GM12878 (cell line): ENCODE measurements at regions not wholly inside any gene's neighbourhood (a gene's known extent, or its start where the extent isn't known, plus 50 kb on each side); places are given as distances from the start of the nearest gene placed in this dataset.

Source experiments
- ATF2 ChIP-seq: IDR thresholded peaks from 2 replicates; pipeline ENCODE4 v1.6.1; 2012; ENCODE audit warnings: low read length, inconsistent platforms
- CBFB ChIP-seq: IDR thresholded peaks from 2 replicates; pipeline ENCODE4 v1.6.1; 2016; ENCODE audit warnings: antibody characterized with exemption, low read depth
- FOXM1 ChIP-seq: IDR thresholded peaks from 2 replicates; pipeline ENCODE4 v1.6.1; 2012; ENCODE audit warnings: low read depth, mild to moderate bottlenecking, inconsistent platforms, low read length, moderate library complexity
- POLR2A ChIP-seq: IDR thresholded peaks from 2 replicates; pipeline ENCODE4 v1.6.1; 2011; ENCODE audit warnings: low read depth, mild to moderate bottlenecking, low read length
- PRDM15 ChIP-seq: fragments of 450-650 bp; formaldehyde crosslinking; IDR thresholded peaks from 2 replicates; pipeline ENCODE4 v1.4.0; 2020; ENCODE audit warnings: mild to moderate bottlenecking, moderate library complexity
- RUNX3 ChIP-seq: IDR thresholded peaks from 2 replicates; pipeline ENCODE4 v1.6.1; 2012; ENCODE audit warnings: low read length, inconsistent platforms
- SPI1 ChIP-seq: IDR thresholded peaks from 2 replicates; pipeline ENCODE4 v1.6.1; 2011; ENCODE audit warnings: low read depth, mild to moderate bottlenecking, low read length, moderate library complexity, borderline replicate concordance; ENCODE audit not compliant: insufficient read depth
- TCF3 ChIP-seq: IDR thresholded peaks from 2 replicates; pipeline ENCODE4 v1.6.1; 2012; ENCODE audit warnings: low read depth, mild to moderate bottlenecking, low read length, borderline replicate concordance; ENCODE audit not compliant: insufficient read depth
- ZBTB11 ChIP-seq: fragments of 450-650 bp; formaldehyde crosslinking; IDR thresholded peaks from 2 replicates; pipeline ENCODE4 v1.5.0; 2022; ENCODE audit warnings: mild to moderate bottlenecking, missing genetic modification characterization
- ZNF592 ChIP-seq: fragments of 450-650 bp; IDR thresholded peaks from 2 replicates; pipeline ENCODE4 v1.6.1; 2017; ENCODE audit warnings: mild to moderate bottlenecking, moderate library complexity

GRCh38 chr13:105139380-105140285 is 1395.8 kb downstream of the EFNB2 start (continued):
- TF ChIP-seq ZNF592 (no peak), CBFB (peak; percentile 77), FOXM1 (peak; percentile 63), ATF2 (peak; percentile 59; the same call in 1 of the 2 replicates), PRDM15 (CRISPR knock-in tag) (no peak), POLR2A (peak; percentile 85), TCF3 (peak; percentile 47; the same call in 1 of the 2 replicates), RUNX3 (peak; percentile 83), ZBTB11 (CRISPR knock-in tag) (no peak), SPI1 (peak; percentile 96)
